Progenitor cell of endocrine pancreas (in vitro differentiated cells): ENCODE measurements at regions not wholly inside any gene's neighbourhood (a gene's known extent, or its start where the extent isn't known, plus 50 kb on each side); places are given as distances from the start of the nearest gene placed in this dataset.

ENCODE experiments used
- DNase-seq: peaks from one replicate; pipeline ENCODE4 v3.0.0; 2021; ENCODE audit warnings: low spot score; ENCODE audit not compliant: unreplicated experiment
- H3K27ac Mint-ChIP-seq: 2 replicates; pipeline ENCODE4 v1.8.0; 2021; ENCODE audit warnings: mild to moderate bottlenecking, moderate library complexity, mixed read lengths
- H3K27me3 Mint-ChIP-seq: 2 replicates; pipeline ENCODE4 v1.8.0; 2021; ENCODE audit warnings: mixed read lengths
- H3K36me3 Mint-ChIP-seq: 2 replicates; pipeline ENCODE4 v1.8.0; 2022; ENCODE audit warnings: mixed read lengths; ENCODE audit not compliant: insufficient read depth
- H3K4me1 Mint-ChIP-seq: 2 replicates; pipeline ENCODE4 v1.8.0; 2021; ENCODE audit warnings: low read depth, mixed read lengths
- H3K4me3 Mint-ChIP-seq: 2 replicates; pipeline ENCODE4 v1.8.0; 2021; ENCODE audit warnings: low read depth, mild to moderate bottlenecking, moderate library complexity, mixed read lengths
- H3K9me3 Mint-ChIP-seq: 2 replicates; pipeline ENCODE4 v1.8.0; 2021; ENCODE audit warnings: low read depth, mixed read lengths
- CTCF ChIP-seq: fragments of 200-600 bp; sonication (generic); IDR thresholded peaks from one replicate; pipeline ENCODE4 v1.5.0; 2021; ENCODE audit warnings: antibody characterized with exemption, mild to moderate bottlenecking; ENCODE audit not compliant: unreplicated experiment

GRCh38 chr6:68575765-68576439, 59.2 kb upstream of the ADGRB3 start:
- Mint-ChIP-seq H3K9me3 (peaks cover 6% of the 10 kb centered on the region), H3K4me1 (peaks cover 3% of the 10 kb centered on the region), H3K36me3 (no peaks in the 10 kb centered on the region), H3K27me3 (no peaks in the 10 kb centered on the region), H3K4me3 (peak overlapping the region; percentile 60), H3K27ac (no peak overlapping the region)
- peak; percentile 18 for DNase-seq
- no peak for TF ChIP-seq CTCF

DNA sequence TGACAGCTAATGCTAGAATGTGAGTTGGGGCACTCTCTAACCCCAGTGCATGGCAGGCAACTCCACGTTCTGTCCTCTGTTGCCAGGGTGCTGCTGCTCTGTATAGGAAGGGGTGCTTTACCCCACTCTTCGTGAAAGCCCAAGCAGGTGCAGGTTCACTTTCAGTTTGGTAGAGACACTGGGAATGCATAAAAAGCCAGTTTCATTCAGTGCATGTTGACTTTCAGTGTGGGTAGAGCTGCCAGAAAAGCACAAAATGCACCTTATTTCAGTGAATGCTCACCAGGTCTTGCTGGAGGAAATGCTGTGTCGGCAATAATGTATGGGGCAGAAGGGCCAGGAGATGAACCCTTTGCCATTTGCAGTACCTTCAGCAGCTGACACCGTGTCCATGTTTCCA, 62.1 kb upstream of the ADGRB3 start:
- Mint-ChIP-seq H3K9me3 (peaks cover 18% of the 10 kb centered on the region), H3K27me3 (no peaks in the 10 kb centered on the region), H3K36me3 (no peaks in the 10 kb centered on the region), H3K4me1 (peaks cover 3% of the 10 kb centered on the region), H3K27ac (no peak overlapping the region), H3K4me3 (no peak overlapping the region)
- TF ChIP-seq CTCF, result no peak
- no peak for DNase-seq

DNA sequence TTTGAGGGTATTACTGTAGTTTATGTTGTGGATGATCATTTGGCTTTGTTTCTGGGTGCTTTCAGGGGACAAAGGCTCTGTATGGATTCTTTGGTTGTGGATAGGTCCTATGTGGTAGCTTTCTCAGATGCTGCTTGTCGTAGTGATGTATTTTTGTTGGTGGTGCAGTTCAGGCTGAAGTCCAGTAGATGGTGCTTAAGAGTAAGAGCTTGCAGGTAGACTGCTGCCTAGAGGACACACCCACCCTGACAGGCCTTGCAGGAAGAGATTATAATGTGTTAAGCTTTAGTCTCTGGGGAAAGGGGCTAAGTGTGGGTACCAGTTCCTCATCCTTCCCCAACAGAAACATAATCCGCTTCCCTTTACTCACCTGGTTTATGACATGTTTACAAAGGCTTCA, 62.6 kb upstream of the ADGRB3 start:
- no peaks in the 10 kb centered on the region for H3K27me3 Mint-ChIP-seq
- no peak overlapping the region for H3K4me3 Mint-ChIP-seq
- peaks cover 23% of the 10 kb centered on the region for H3K9me3 Mint-ChIP-seq
- peak; percentile 57 for TF ChIP-seq CTCF
- no peak overlapping the region for H3K27ac Mint-ChIP-seq
- H3K4me1 Mint-ChIP-seq, result peaks cover 3% of the 10 kb centered on the region
- H3K36me3 Mint-ChIP-seq, result no peaks in the 10 kb centered on the region
- DNase-seq, result no peak

DNA sequence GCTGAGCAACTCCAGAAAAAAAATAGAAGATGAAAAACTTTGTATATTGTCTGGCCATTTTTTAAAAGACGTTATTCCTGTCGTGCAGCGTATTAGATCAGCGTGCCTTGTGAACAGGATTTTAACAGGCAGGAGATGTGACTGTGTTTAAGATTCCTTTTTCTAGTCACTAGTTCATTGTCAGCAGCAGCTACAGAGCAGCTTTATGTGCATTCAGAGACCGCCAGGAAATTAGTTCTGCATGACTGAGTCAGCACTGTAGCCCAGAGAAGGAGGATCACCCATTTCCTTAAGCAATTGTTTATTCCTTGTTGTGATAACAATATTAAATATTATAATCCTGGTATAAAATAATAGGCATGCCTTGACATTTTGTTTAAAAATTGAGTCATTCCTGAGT, 75.4 kb upstream of the ADGRB3 start:
- DNase-seq, result no peak
- Mint-ChIP-seq H3K4me3 (no peak overlapping the region), H3K4me1 (no peaks in the 10 kb centered on the region), H3K27ac (no peak overlapping the region), H3K27me3 (no peaks in the 10 kb centered on the region), H3K36me3 (no peaks in the 10 kb centered on the region), H3K9me3 (no peaks in the 10 kb centered on the region)
- no peak for TF ChIP-seq CTCF

DNA sequence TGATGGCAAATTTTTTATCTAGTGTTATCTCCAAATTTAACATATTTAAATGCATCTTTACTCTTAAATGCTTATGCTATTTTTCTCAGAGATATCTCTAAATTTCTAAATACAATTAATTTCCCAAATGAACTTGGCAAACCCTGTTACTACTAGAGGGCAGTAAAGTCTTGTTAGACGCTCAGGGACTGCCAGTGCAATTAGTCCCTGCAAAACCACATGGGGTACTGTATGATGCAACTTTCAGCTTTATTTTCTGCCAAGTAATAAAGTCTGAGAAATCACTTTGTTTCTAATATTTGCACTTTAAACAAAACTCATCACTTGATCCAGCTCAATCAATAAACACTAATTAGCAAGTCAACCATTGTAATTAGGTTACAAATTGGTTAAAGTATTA, 76.0 kb upstream of the ADGRB3 start:
- Mint-ChIP-seq H3K9me3 (no peaks in the 10 kb centered on the region), H3K27ac (no peak overlapping the region), H3K4me1 (no peaks in the 10 kb centered on the region), H3K36me3 (no peaks in the 10 kb centered on the region), H3K4me3 (no peak overlapping the region), H3K27me3 (no peaks in the 10 kb centered on the region)
- no peak for TF ChIP-seq CTCF
- DNase-seq, result no peak
